ENCODE measurements at regions not wholly inside any gene's neighbourhood (a gene's known extent, or its start where the extent isn't known, plus 50 kb on each side); places are given as distances from the start of the nearest gene placed in this dataset.

- no peak for DNase-seq
Observed at GRCh38 chr20:4511776-4512175, 174.5 kb upstream of the PRNP start.

DNA sequence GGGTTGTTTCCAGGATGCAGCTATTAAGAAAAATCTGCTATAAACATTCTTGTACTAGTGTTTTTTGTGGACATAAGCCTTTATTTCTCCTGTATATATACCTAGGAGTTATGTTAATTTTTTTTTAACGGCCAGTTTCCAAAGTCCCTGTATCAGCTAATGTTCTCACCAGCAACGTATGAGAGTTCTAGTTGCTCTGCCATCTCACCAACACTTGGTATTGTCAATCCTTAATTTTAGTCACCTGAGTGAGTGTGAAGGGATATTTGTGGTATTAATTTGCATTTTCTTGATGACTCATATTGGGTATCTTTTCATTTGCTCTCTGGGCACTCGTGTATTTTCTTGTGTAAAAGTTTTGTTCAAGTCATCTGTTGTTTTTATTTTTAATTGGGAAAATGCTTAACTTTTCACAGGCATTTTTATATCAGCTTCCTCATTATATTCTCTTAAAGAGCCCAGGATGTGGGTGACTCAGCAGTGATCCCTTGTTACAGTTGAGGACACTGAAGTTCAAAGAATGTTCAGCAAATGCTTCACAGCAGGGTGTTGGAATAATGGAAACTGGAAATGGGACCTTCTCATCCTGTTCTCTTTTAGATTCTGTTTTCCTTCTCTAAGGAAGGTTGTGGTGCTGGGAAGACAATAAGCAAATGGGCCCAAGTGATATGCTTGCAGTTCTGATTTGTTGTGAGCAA, 176.3 kb upstream of the PRNP start:
- DNase-seq = no peak

GRCh38 chr20:4508773-4509172, 177.5 kb upstream of the PRNP start:
- no peak for DNase-seq

- DNase-seq = no peak
Observed at GRCh38 chr20:4507288-4507719, 179.0 kb upstream of the PRNP start.

DNA sequence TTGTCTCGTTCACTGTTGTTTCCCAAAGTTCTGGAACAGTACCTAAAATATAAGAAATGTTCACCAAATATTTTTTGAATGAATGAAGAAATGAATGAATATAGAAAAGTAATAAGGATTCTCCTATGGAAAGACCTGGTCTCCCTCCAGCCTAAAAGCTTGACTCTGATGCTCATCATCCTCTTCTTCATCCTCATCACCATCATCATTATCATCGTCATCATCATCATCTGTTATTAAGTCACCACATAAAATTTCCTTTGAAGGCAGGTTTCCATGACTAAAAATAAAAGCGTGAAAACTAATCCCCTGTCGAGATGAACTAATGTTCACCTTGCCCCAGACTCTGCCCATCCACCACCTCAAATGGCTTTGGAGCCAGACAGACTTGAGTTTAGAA, 181.4 kb upstream of the PRNP start:
- DNase-seq = no peak

DNA sequence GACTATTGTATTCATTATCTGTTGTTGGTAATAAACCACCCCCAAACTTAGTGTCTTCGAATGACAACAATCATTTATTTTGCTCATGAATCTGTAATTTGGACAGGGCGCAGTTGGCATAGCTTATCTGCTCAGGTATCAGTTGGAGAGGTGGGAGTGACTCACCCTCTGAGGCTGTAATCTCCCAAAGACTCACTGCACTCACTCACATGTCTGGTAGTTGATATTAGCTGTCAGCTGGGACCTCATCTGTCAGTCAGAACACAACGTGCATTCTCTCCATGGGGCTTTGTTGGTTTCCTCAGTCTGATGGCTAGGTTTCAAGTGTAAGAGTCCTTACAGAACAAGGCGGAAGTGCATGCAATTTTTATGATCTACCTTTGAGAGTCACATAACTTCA, 183.5 kb upstream of the PRNP start:
- DNase-seq = no peak

DNA sequence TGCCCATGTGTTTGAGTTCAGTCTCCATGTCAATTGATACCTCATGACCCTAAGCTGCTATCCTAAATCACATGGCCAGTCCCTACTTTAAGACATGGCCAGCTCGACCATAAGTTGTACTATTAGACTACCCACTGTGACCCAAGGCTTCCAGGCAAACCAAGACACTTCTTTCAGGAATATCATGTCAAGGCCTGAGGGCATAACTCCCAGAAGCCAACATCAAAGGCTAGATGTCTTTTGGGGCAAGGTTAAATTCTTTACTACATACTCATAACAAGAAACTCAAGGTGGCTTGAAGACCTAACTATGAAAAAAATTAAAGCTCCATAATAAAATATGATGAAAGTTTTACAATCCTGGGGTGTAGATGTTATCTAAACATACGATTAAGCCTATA, 192.9 kb upstream of the PRNP start:
- DNase-seq = no peak

DNA sequence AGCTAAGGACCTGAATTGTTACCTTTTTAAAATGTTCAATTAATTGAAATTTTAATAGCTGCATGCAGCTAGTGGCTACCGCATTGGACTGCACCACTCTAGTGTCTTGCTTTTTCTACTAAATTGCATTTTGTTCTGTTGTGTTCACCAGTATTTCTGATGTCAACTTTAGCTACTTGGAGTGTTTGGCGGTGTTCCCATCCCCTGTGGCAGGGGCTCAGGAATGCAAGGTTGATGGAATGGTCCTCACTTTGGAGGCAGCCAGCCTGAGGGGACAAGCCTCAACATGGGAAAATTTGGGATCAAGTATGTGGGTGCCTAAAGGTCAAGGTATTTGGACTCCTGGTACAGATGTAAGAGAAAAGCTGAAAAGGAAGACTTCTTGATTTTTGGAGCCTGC, 194.6 kb upstream of the PRNP start:
- no peak for DNase-seq

GRCh38 chr20:4490606-4491280, 195.5 kb upstream of the PRNP start:
- no peak for DNase-seq

DNA sequence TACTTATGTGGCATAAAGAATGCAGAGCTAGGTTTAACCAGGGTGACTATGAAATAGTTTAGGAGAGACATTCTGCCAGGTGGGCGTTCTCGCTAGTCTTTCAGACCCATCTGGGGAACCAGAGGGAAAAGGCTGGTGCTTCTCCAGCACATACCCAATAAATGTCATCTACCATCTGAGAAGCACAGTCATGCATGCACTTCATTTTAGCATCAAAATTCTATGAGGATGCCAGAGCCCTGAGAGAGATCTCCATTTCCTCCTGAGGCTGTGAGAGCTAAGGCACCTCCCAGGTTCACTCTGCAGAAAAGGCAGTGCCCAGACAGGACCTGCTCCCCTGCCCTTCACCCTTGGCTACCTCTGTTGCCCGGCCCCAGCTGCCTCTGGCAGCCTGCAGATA, 196.2 kb upstream of the PRNP start:
- DNase-seq = no peak

DNA sequence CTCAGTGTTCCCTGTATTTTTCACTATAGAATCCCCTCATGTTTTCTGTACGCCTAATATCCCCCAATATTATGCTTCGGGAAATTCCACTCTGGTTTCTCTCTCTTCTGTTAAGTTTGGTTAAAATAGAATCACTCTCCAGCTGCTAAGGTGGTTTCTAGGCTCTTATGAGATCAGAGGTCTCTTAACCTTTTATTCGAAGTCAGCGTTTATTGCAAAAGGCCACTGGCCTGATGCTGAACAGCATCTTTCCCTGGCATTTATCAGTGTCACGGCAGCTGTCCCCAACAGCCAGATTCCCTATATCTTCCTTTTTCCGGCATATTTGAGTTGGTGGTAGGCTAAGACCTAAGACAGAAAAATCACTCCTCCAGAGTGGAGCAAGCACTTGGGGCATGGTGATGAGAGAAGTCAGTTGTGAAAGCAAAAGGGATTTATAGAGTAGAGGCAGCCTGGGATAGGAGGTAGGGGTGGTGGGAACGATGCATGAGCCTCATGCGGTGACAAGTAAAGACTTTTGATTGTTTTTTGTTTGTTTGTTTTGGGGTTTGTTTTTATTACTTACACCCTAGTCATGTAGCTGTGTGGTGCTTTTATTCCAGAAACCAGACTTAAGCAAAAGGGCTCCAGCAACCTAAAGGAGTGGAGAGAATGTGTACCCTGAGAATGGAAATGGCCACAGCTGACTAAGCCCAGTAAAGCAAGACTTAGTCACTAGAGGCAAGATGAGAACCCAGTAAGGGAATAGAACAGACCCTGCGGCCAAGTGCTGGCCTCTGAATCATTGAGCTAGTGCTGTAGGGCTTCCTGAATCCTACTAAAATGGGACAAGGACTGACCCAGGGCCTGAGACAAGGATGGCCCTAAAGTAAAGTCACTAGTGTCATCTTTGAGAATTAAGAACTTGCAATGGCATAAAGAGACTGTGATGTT, 197.6 kb upstream of the PRNP start:
- no peak for DNase-seq

GRCh38 chr20:4484379-4484997, 201.8 kb upstream of the PRNP start:
- DNase-seq = no peak

DNA sequence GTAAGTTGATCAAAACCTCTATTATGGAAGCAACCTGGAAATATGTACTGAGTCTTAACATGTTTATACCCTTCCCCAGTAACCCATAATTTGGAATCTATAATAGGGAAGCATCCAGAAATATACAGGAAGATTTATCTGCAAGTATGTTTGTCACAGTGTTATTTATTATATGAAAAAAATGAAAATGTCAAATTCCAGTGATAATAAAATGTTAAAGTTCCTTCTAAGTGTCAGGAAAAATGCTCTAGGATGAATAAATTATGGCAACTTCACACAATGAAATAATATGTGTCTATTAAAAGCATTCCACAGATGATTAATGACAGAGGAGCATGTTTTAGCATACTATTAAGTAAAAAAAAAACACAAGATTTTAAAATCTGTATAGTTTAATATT, 202.3 kb upstream of the PRNP start:
- DNase-seq = no peak

GRCh38 chr20:4483486-4483885, 202.8 kb upstream of the PRNP start:
- no peak for DNase-seq

DNA sequence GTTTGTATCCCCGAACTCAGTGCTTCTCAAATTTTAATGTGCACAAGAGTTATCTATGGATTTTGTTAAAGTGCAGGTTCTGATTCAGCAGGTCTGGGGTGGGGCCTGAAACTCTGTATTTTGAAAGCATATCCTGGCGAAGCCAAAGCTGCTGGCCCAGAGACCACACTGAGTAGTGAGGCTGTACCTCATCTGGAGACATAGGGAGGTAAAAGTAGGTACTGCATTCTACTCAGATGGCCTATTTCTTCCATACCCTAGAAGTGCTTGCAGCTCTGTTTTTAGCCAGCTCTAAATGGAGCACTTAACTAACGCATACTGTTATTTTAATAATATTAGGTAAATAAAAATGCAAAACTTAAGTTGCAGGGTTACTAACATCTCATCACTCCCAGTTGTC, 206.2 kb upstream of the PRNP start:
- no peak for DNase-seq

- DNase-seq = no peak
Observed at GRCh38 chr20:4476903-4477500, 209.3 kb upstream of the PRNP start.

GRCh38 chr20:4472906-4473305, 213.3 kb upstream of the PRNP start:
- DNase-seq = no peak

- DNase-seq = no peak
Observed at GRCh38 chr20:4471221-4471620, 215.0 kb upstream of the PRNP start.

DNA sequence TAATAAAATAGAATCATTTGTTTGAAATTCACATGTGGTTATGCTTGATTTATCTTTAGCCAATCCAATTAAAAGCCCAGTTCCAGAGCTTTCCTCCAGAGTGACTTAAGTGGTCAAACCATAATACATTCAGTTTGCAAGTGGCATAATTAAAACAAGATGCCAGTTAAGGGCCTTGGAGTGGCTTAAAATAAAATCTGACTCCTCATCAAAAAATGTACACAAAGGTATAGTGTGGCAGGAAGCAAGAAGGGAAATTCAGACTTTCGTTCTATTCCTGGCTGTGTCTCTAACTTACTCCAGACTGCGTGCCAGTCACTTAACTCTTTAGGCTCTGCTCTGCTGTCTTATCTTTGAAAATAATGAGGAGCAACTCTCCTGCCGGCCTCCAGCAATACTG, 215.9 kb upstream of the PRNP start:
- DNase-seq = no peak

DNA sequence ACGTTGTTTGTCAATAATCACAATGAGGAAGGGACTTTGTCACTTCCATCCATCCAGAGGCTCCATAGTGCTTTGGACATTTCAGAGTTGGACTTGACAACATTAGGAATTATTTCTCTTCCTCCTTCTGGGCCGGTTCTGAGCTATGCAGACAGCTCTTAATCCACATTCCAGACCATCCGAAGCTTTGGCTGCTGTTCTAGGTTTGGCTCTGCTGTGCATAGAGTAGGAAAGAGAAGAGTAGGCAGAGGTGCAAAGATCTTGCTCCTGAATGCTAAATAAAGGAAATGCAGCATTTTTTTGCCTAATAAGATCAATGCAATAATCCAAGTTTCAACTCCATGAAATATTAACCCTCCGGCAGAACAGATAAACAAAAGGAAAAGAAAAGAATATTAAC, 216.3 kb upstream of the PRNP start:
- DNase-seq = no peak

GRCh38 chr20:4468114-4468513, 218.1 kb upstream of the PRNP start:
- DNase-seq = no peak

DNA sequence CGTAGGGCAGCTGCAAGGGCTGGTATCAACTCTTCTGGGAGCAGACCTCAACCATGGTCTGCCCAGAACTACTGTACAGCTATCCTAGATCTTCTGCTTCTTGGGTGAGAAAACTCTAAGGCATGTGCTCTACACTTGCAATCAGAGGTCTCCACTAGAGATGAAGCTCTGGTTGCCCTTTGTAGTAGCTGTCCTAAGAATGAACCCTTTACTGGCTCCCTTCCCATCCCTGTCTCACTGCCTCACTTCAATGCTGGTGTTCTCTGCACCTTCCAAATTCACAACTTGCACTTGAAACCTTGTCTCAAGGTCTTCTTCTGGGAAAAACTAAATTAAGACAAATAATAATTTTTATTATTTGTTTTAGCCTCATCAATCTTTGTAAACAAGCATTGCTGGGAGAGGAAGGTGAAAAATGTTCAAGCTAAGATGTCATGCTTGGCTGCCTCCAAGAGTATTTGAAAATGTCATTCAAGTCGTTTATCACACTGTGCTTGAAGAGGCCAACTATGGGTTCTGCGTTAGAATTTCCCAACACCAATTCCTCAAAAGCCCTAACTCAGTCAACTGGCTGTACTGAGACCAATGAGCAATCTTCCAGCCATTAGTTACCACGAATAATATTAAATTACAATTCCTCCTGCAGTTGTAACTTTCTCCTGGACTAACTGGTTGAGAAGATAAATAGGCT, 216.9 kb upstream of the ADRA1D start:
- DNase-seq = no peak

All from T-helper 2 cell (primary cell).